ENCODE measurements at regions not wholly inside any gene's neighbourhood (a gene's known extent, or its start where the extent isn't known, plus 50 kb on each side); places are given as distances from the start of the nearest gene placed in this dataset.

DNA sequence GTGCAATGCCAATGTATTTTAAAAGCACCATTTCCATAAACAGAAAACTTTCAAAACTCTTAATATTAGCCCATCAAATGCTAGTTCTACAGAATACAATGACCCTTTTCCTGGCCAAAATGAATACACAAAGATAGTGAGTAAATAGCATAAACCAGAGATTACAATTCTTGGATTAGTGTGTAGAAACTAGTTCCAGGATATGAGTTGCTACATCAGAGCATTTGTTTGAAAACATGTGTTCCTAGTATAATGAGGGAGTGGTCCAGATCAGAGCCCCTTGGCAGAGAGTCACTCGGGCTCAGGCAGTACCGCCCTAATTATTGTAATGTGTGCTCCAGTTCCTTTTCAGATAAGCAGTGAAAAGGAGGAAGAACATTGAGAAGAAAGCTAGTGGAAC lies 63.7 kb upstream of the COL21A1 start:
- Histone ChIP-seq H3K79me2 (no peaks in the 10 kb centered on the region), H3K9ac (no peak overlapping the region), H3K4me2 (ENCODE audit: low read length) (no peak overlapping the region), H3K36me3 (ENCODE audit: control insufficient read depth, insufficient read depth, low read length) (no peaks in the 10 kb centered on the region), H3K4me1 (no peaks in the 10 kb centered on the region), H3K27ac (no peak overlapping the region), H2AFZ (no peak overlapping the region), H3K9me3 (ENCODE audit: control insufficient read depth, low read length) (no peaks in the 10 kb centered on the region), H3K4me3 (ENCODE audit: low read depth, low read length) (no peak overlapping the region), H3K27me3 (ENCODE audit: control insufficient read depth, insufficient read depth, low read length) (no peaks in the 10 kb centered on the region)
- no peak for TF ChIP-seq CTCF (IDR thresholded peaks at IDR 0.05)

- H3K9ac ChIP-seq: no peak overlapping the region
- no peaks in the 10 kb centered on the region for H3K79me2 ChIP-seq
- H3K9me3 ChIP-seq (ENCODE audit: control insufficient read depth, low read length): no peaks in the 10 kb centered on the region
- no peak overlapping the region for H3K4me3 ChIP-seq (ENCODE audit: low read depth, low read length)
- no peak overlapping the region for H3K27ac ChIP-seq
- H3K4me1 ChIP-seq: no peaks in the 10 kb centered on the region
- no peaks in the 10 kb centered on the region for H3K36me3 ChIP-seq (ENCODE audit: control insufficient read depth, insufficient read depth, low read length)
- H2AFZ ChIP-seq: no peak overlapping the region
- no peaks in the 10 kb centered on the region for H3K27me3 ChIP-seq (ENCODE audit: control insufficient read depth, insufficient read depth, low read length)
- no peak for TF ChIP-seq CTCF (IDR thresholded peaks at IDR 0.05)
- no peak overlapping the region for H3K4me2 ChIP-seq (ENCODE audit: low read length)
These were observed 62.9 kb upstream of the COL21A1 start for GRCh38 chr6:56310241-56310640.

DNA sequence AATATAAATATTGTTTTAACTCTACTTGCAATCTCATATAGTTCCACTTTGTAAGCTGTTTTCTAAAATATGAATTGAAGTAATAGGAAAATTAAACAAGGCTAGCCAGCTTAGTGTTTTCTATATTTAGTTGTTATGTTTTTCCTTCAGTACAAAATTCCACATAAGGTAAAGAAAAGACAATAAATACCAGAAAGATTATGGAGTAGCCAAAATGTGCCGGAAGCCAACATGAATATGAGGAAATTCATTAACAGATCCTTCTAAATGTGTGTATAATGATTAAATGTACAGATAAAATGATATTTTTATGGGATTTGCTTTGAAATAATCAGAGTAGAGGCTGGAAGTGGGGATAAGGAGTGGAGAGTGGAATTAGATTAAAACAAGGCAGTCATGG lies 52.5 kb upstream of the COL21A1 start:
- no peak overlapping the region for H3K9ac ChIP-seq
- no peak overlapping the region for H3K4me2 ChIP-seq (ENCODE audit: low read length)
- no peaks in the 10 kb centered on the region for H3K36me3 ChIP-seq (ENCODE audit: control insufficient read depth, insufficient read depth, low read length)
- no peaks in the 10 kb centered on the region for H3K79me2 ChIP-seq
- no peaks in the 10 kb centered on the region for H3K4me1 ChIP-seq
- no peaks in the 10 kb centered on the region for H3K27me3 ChIP-seq (ENCODE audit: control insufficient read depth, insufficient read depth, low read length)
- no peak for TF ChIP-seq CTCF (IDR thresholded peaks at IDR 0.05)
- no peak overlapping the region for H3K4me3 ChIP-seq (ENCODE audit: low read depth, low read length)
- no peak overlapping the region for H3K27ac ChIP-seq
- H3K9me3 ChIP-seq (ENCODE audit: control insufficient read depth, low read length): no peaks in the 10 kb centered on the region
- no peak overlapping the region for H2AFZ ChIP-seq

GRCh38 chr6:56297022-56297989 lies 49.9 kb upstream of the COL21A1 start:
- Histone ChIP-seq H3K27ac (no peak overlapping the region), H3K79me2 (no peaks in the 10 kb centered on the region), H3K36me3 (ENCODE audit: control insufficient read depth, insufficient read depth, low read length) (no peaks in the 10 kb centered on the region), H3K4me1 (no peaks in the 10 kb centered on the region), H2AFZ (no peak overlapping the region), H3K27me3 (ENCODE audit: control insufficient read depth, insufficient read depth, low read length) (no peaks in the 10 kb centered on the region), H3K9me3 (ENCODE audit: control insufficient read depth, low read length) (no peaks in the 10 kb centered on the region), H3K4me2 (ENCODE audit: low read length) (no peak overlapping the region), H3K9ac (no peak overlapping the region), H3K4me3 (ENCODE audit: low read depth, low read length) (no peak overlapping the region)
- TF ChIP-seq CTCF (IDR thresholded peaks at IDR 0.05): no peak
